ENCODE measurements at regions not wholly inside any gene's neighbourhood (a gene's known extent, or its start where the extent isn't known, plus 50 kb on each side); places are given as distances from the start of the nearest gene placed in this dataset.
"Not testable (repeated sequence)": the region's sequence is repeated elsewhere in the genome, so short reads cannot be mapped to it uniquely, and the experiment has no call there.

- TF ChIP-seq CTCF (IDR thresholded peaks at IDR 0.05; ENCODE audit: insufficient read depth, low read depth, low read length, missing control alignments) = no peak
- DNase-seq (ENCODE audit: low read depth) = peak; percentile 97
- no peak overlapping the region for H3K4me3 ChIP-seq (ENCODE audit: low read length)
Measured at GRCh38 chr2:234880551-234881211, 71.1 kb upstream of the SH3BP4 start.

GRCh38 chr2:234879671-234880455, 72.0 kb upstream of the SH3BP4 start:
- TF ChIP-seq CTCF (IDR thresholded peaks at IDR 0.05; ENCODE audit: insufficient read depth, low read depth, low read length, missing control alignments) = no peak
- peak; percentile 27 for DNase-seq (ENCODE audit: low read depth)
- H3K4me3 ChIP-seq (ENCODE audit: low read length) = no peak overlapping the region

GRCh38 chr2:234876621-234877020, 75.2 kb upstream of the SH3BP4 start:
- not testable (repeated sequence) for DNase-seq (ENCODE audit: low read depth); H3K4me3 ChIP-seq (ENCODE audit: low read length)

GRCh38 chr2:234874347-234875046, 77.3 kb upstream of the SH3BP4 start:
- DNase-seq (ENCODE audit: low read depth) = no peak
- no peak for TF ChIP-seq CTCF (IDR thresholded peaks at IDR 0.05; ENCODE audit: insufficient read depth, low read depth, low read length, missing control alignments)
- H3K4me3 ChIP-seq (ENCODE audit: low read length) = no peak overlapping the region

- DNase-seq (ENCODE audit: low read depth) = no peak
- TF ChIP-seq CTCF (IDR thresholded peaks at IDR 0.05; ENCODE audit: insufficient read depth, low read depth, low read length, missing control alignments) = no peak
Measured at GRCh38 chr2:234873828-234874173, 78.0 kb upstream of the SH3BP4 start.

GRCh38 chr2:234873103-234873827, 78.6 kb upstream of the SH3BP4 start:
- no peak for TF ChIP-seq CTCF (IDR thresholded peaks at IDR 0.05; ENCODE audit: insufficient read depth, low read depth, low read length, missing control alignments)
- no peak for DNase-seq (ENCODE audit: low read depth)
- no peak overlapping the region for H3K4me3 ChIP-seq (ENCODE audit: low read length)

More at GRCh38 chr2:234873828-234874173, 78.0 kb upstream of the SH3BP4 start:
- H3K4me3 ChIP-seq (ENCODE audit: low read length) = no peak overlapping the region

- no peak for TF ChIP-seq CTCF (IDR thresholded peaks at IDR 0.05; ENCODE audit: insufficient read depth, low read depth, low read length, missing control alignments)
- DNase-seq (ENCODE audit: low read depth) = no peak
- no peak overlapping the region for H3K4me3 ChIP-seq (ENCODE audit: low read length)
Measured at GRCh38 chr2:234869969-234870368, 81.8 kb upstream of the SH3BP4 start.
